KMS-11 (cell line): ENCODE measurements at regions not wholly inside any gene's neighbourhood (a gene's known extent, or its start where the extent isn't known, plus 50 kb on each side); places are given as distances from the start of the nearest gene placed in this dataset.

Source experiments
- H2AFZ ChIP-seq: fragments of 200-600 bp; sonication (generic); 2 replicates; pipeline ENCODE4 v1.6.1; 2016; ENCODE audit warnings: antibody characterized with exemption, mixed run types, low read depth
- H3K27ac ChIP-seq: fragments of 200-600 bp; sonication (generic); 2 replicates; pipeline ENCODE4 v1.6.1; 2016; ENCODE audit warnings: mild to moderate bottlenecking, mixed run types
- H3K27me3 ChIP-seq: fragments of 200-600 bp; sonication (generic); 2 replicates; pipeline ENCODE4 v1.6.1; 2017; ENCODE audit warnings: mild to moderate bottlenecking, low read depth, mixed run types, moderate library complexity; ENCODE audit not compliant: insufficient read depth
- H3K36me3 ChIP-seq: fragments of 200-600 bp; sonication (generic); 2 replicates; pipeline ENCODE4 v1.6.1; 2017; ENCODE audit warnings: mild to moderate bottlenecking, mixed run types; ENCODE audit not compliant: insufficient read depth
- H3K4me1 ChIP-seq: fragments of 200-600 bp; sonication (generic); 2 replicates; pipeline ENCODE4 v1.6.1; 2016; ENCODE audit warnings: mild to moderate bottlenecking, low read depth, mixed run types; ENCODE audit not compliant: poor library complexity, severe bottlenecking
- H3K4me2 ChIP-seq: fragments of 200-600 bp; sonication (generic); 2 replicates; pipeline ENCODE4 v1.7.0; 2016; ENCODE audit warnings: mild to moderate bottlenecking, mixed run types
- H3K4me3 ChIP-seq: fragments of 200-600 bp; sonication (generic); IDR thresholded peaks from 2 replicates; pipeline ENCODE4 v1.6.1; 2017; ENCODE audit warnings: low read depth, low read length, mixed read lengths; ENCODE audit not compliant: insufficient read depth
- H3K79me2 ChIP-seq: fragments of 200-600 bp; sonication (generic); 2 replicates; pipeline ENCODE4 v1.6.1; 2016; ENCODE audit warnings: low read depth, mixed run types; ENCODE audit not compliant: insufficient read depth
- H3K9ac ChIP-seq: fragments of 200-600 bp; sonication (generic); 2 replicates; pipeline ENCODE4 v1.6.1; 2016; ENCODE audit warnings: mild to moderate bottlenecking, mixed run types
- H4K20me1 ChIP-seq: fragments of 200-600 bp; sonication (generic); 2 replicates; pipeline ENCODE4 v1.6.1; 2016; ENCODE audit warnings: mild to moderate bottlenecking, mixed run types; ENCODE audit not compliant: insufficient read depth
- TF ChIP-seq, protein P1 (sequence below): fragments of 200-600 bp; sonication (generic); conservative IDR thresholded peaks from 2 replicates; pipeline ENCODE4 v1.6.1; 2017; ENCODE audit warnings: low read depth, mild to moderate bottlenecking, antibody characterized with exemption, low read length, moderate library complexity, mixed read lengths

- no peak overlapping the region for H3K4me2 ChIP-seq
Measured at GRCh38 chr14:27367345-27367744, 769.5 kb upstream of the NOVA1 start.

DNA sequence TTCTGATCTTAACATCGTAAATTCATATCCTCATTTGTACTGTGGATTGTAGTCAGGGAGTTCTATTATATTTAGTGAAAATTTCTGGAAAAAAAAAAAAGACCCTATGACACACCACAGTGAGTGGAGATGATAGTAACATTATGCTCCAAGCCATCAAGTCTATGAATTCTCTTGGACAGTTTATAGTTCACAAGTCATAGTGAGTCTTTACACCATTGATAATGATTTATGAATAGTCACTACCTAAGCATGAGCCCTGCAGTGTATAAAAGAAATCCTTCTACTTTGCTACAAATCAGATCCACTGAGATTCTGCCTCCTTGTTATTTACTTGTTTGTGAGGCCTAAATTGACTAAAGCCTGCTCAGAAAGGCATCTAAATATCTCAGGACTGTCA lies 772.2 kb upstream of the NOVA1 start:
- no peaks in the 10 kb centered on the region for H3K4me1 ChIP-seq
- H3K27ac ChIP-seq = no peak overlapping the region
- H3K79me2 ChIP-seq = no peaks in the 10 kb centered on the region
- no peak overlapping the region for H3K4me2 ChIP-seq
- H4K20me1 ChIP-seq = no peaks in the 10 kb centered on the region
- H3K4me3 ChIP-seq = no peak overlapping the region
- H3K27me3 ChIP-seq = no peaks in the 10 kb centered on the region
- no peak overlapping the region for H3K9ac ChIP-seq
- TF ChIP-seq, protein P1, sequence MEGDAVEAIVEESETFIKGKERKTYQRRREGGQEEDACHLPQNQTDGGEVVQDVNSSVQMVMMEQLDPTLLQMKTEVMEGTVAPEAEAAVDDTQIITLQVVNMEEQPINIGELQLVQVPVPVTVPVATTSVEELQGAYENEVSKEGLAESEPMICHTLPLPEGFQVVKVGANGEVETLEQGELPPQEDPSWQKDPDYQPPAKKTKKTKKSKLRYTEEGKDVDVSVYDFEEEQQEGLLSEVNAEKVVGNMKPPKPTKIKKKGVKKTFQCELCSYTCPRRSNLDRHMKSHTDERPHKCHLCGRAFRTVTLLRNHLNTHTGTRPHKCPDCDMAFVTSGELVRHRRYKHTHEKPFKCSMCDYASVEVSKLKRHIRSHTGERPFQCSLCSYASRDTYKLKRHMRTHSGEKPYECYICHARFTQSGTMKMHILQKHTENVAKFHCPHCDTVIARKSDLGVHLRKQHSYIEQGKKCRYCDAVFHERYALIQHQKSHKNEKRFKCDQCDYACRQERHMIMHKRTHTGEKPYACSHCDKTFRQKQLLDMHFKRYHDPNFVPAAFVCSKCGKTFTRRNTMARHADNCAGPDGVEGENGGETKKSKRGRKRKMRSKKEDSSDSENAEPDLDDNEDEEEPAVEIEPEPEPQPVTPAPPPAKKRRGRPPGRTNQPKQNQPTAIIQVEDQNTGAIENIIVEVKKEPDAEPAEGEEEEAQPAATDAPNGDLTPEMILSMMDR = no peak
- H3K36me3 ChIP-seq = no peaks in the 10 kb centered on the region
- H2AFZ ChIP-seq = no peak overlapping the region

More at GRCh38 chr14:27367345-27367744, 769.5 kb upstream of the NOVA1 start:
- Histone ChIP-seq H3K27me3 (no peaks in the 10 kb centered on the region), H3K27ac (no peak overlapping the region), H2AFZ (no peak overlapping the region), H4K20me1 (no peaks in the 10 kb centered on the region), H3K4me1 (no peaks in the 10 kb centered on the region), H3K9ac (no peak overlapping the region), H3K79me2 (no peaks in the 10 kb centered on the region), H3K4me3 (no peak overlapping the region), H3K36me3 (no peaks in the 10 kb centered on the region)
- TF ChIP-seq, protein P1 = no peak

DNA sequence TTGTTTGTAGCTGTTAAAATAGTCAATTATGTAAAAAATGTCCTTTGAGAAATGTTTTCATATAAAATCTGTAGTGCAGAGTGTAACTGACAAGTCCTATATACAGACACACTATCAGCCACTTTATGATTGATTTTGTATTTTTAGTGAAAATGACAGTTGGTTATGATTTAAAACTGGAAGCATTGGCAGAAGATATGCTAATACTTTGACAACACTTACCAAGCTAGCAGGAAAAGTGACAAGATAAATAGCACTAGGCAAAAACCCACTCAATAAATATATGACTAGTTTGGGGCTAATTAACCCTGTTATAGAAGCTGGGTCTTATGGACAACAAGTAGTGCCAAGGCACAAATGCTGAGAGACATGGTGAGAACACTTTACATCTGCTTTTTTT lies 772.9 kb upstream of the NOVA1 start:
- H3K79me2 ChIP-seq = no peaks in the 10 kb centered on the region
- no peak overlapping the region for H3K4me3 ChIP-seq
- H3K4me2 ChIP-seq = no peak overlapping the region
- H3K4me1 ChIP-seq = no peaks in the 10 kb centered on the region
- H3K9ac ChIP-seq = no peak overlapping the region
- no peak overlapping the region for H3K27ac ChIP-seq
- H4K20me1 ChIP-seq = no peaks in the 10 kb centered on the region
- H3K27me3 ChIP-seq = no peaks in the 10 kb centered on the region
- H3K36me3 ChIP-seq = no peaks in the 10 kb centered on the region
- no peak overlapping the region for H2AFZ ChIP-seq
- TF ChIP-seq, protein P1 = no peak

DNA sequence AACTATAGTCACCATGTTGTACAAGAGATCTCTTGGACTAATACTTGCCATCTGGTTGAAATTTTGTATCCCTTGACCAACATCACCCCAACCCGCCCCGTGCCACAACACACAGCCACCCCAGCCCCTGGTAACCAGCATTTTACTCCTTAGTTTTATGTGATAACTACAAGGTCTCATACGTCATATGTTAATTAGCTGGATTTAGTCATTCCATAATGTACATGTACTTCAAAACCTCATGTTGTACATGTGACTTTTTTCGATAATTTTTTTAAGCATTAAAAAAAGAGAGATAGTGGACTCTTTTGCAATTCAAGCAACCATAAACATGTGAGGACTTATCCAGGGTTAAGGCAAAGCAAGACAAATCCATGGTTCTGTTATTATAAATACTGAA lies 773.4 kb upstream of the NOVA1 start:
- H3K27ac ChIP-seq = no peak overlapping the region
- no peaks in the 10 kb centered on the region for H3K79me2 ChIP-seq
- no peak overlapping the region for H3K4me2 ChIP-seq
- no peak overlapping the region for H3K4me3 ChIP-seq
- H2AFZ ChIP-seq = no peak overlapping the region
- H3K9ac ChIP-seq = no peak overlapping the region
- no peaks in the 10 kb centered on the region for H3K36me3 ChIP-seq
- H3K4me1 ChIP-seq = no peaks in the 10 kb centered on the region
- no peaks in the 10 kb centered on the region for H3K27me3 ChIP-seq
- TF ChIP-seq, protein P1 = no peak
- H4K20me1 ChIP-seq = no peaks in the 10 kb centered on the region
